ENCODE measurements at regions not wholly inside any gene's neighbourhood (a gene's known extent, or its start where the extent isn't known, plus 50 kb on each side); places are given as distances from the start of the nearest gene placed in this dataset.
"Not testable (repeated sequence)": the region's sequence is repeated elsewhere in the genome, so short reads cannot be mapped to it uniquely, and the experiment has no call there.

- DNase-seq, result no peak
These were observed 78.0 kb upstream of the ATP5PO start for GRCh38 chr21:33993286-33994231.

GRCh38 chr21:33992412-33992811 lies 76.8 kb upstream of the ATP5PO start:
- not testable (repeated sequence) for DNase-seq

- DNase-seq, result no peak
These were observed 75.5 kb upstream of the ATP5PO start for GRCh38 chr21:33991133-33991532.

DNA sequence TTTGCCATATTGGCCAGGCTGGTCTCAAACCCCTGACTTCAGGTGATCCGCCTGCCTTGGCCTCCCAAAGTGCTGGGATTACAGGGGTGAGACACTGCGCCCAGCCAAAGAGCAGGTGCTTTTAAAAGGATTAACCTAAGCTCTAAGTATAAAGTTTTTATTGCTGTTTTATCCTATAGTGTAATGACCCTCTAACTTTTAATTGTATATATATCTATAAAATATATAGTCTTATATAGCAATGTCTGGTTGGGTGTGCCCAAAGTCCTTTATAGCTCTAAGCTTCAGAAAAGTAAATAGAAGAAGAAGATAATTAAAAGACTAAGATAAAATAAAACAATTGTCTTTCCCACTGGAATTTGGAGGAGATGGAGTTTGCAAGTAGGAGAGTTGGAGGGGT lies 73.8 kb upstream of the ATP5PO start:
- DNase-seq, result no peak

GRCh38 chr21:33988237-33989017 lies 72.8 kb upstream of the ATP5PO start:
- no peak for DNase-seq

DNA sequence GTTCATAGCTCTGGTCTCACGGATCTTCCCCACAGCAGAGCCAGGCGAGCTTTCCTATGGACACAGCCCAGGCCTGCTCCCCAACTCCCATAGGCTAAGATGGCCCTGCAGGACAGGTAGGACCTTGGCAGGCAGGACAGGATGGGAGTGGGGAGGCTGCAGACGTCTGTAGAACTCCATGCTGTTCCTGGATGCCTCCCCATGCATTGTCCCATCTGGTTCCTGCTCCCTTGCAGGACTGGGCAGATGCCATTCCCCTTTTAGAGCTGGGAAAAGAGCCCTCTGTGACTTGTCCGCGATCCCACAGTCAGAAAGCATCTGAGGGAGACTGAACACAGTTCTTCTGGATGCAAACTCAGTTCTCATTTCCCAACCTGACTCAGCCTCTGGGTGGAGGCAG lies 71.9 kb upstream of the ATP5PO start:
- DNase-seq, result no peak

DNA sequence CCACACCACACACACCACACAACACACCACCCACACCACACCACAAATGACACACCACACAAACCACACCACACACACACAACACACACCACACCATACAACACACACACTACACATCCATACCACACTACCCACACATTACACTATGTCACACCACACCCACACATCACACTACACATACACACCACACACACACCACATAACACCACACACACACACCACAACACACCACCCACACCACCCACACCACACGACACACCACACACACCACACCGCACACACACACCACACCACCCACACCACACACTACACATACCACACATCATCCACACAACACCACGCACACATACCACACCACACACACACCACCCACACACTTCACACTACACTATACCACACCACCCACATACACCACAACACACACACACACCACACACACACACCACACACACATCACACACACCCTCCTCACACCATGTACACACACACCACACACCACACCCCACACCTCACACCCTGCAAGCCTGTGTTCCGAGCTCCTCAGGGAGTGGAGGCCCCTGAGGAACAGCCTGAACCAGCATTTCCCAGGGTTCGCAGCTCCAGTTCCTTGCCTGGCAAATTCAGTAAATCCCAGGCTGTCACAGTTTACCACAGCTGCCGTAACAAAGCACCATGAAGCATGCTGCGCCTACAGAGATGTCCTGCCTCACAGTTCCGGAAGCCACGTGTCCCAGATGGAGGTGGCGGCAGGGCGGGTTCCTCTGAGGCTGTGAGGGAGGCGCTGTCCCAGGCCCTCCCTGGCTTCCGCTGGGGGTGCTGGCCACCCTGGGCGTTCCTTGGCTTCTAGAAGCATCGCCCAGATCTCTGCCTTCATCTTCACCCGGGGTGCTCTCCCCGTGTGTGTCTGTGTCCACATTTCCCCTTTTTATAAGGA lies 69.8 kb upstream of the ATP5PO start:
- DNase-seq, result no peak

DNA sequence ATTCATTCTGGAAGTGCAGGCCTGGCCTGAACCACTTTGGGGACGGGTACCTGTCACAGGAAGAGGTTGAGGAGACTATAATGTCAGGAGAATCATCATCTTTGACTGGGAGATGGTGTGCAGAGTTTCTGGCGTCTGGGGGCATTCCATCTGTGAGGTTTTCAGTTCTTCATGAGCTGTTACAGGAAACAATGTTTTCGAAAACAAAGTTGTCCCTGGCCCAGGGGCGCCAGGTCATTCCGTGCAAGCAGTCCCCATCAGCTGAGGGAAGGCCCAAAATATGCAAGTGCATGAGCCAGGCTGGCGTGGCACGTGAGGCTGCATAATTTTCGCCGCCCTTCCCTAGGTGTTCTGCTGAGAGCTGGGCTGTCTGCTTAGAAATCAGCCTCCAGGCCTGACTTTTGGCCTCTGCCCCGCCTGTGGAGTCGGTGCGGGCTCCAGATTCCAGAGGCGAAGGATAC lies 68.4 kb upstream of the ATP5PO start:
- DNase-seq, result no peak

- no peak for DNase-seq
These were observed 65.9 kb upstream of the ATP5PO start for GRCh38 chr21:33981391-33982101.

DNA sequence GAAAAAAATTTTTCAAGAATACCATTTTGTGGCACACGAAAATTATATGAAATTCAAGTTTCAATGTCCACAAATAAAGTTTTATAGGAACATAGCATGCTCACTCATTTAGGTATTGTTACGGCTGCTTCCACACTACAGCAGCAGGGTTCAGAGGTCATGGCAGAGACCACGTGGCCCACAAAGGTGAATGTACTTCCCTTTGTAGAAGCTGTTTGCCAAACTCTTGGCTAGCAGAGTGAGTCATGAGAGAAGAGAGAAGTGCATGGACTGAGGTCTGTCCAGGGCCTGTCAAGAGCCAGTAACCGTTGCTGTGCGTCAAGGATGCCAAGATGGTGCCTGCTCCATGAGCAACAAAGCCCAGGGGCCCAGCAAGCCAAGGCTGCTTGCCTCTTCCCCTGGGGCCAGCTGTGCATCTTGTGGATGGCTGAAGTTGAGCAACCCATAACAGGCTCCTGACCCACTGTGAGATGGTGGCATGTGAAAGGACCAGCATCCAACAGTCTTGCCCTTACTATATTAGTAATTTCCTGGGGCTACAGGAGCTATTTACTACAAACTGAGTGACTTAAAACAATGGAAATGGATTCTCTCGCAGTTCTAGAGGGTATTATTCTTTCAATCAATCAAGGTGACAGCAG lies 64.8 kb upstream of the ATP5PO start:
- no peak for DNase-seq

DNA sequence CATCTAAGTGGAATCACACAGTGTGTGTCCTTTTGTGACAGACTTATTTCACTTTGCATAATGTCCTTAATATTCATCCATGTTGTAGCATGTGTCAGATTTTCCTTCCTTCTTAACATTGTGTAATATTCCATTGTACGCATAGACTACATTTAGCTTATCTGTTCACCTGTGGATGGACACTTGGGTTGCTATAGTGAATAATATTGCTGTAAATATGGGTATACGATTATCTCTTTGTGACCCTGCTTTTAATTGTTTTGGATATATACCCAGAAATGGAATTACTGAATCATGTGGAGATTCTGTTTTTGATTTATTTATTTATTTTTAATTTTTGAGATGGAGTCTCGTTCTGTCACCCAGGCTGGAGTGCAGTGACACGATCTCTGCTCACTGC lies 63.0 kb upstream of the ATP5PO start:
- no peak for DNase-seq

DNA sequence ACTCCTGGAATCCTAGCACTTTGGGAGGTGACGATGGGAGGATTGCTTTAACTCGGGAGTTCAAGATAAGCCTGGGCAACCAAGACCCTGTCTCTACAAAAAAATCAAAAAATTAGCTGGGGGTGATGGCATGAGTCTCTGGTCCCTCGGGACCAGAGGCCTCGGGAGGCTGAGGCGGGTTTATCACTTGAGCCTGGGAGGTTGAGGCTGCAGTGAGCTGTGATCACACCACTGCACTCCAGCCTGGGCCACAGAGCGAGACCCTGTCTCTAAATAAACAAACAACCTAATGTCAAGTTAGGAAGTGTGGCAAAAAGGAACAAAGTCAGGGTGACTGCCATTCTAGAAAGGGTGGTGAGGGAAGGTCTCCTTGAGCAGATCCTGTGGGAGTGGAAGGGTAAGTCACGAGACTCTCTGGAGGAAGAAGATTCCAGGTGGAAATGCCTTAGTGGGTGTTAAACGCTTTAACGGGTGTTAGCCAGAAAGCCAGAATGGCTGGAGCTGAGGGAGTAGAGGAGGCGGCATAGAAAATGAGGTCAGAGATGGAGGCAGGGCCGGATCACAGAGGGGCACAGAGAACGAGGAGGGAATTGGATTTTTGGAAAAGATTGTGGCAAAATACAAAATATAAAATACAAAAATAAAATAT lies 62.2 kb upstream of the ATP5PO start:
- DNase-seq, result no peak

GRCh38 chr21:33977017-33977720 lies 61.6 kb upstream of the ATP5PO start:
- no peak for DNase-seq

DNA sequence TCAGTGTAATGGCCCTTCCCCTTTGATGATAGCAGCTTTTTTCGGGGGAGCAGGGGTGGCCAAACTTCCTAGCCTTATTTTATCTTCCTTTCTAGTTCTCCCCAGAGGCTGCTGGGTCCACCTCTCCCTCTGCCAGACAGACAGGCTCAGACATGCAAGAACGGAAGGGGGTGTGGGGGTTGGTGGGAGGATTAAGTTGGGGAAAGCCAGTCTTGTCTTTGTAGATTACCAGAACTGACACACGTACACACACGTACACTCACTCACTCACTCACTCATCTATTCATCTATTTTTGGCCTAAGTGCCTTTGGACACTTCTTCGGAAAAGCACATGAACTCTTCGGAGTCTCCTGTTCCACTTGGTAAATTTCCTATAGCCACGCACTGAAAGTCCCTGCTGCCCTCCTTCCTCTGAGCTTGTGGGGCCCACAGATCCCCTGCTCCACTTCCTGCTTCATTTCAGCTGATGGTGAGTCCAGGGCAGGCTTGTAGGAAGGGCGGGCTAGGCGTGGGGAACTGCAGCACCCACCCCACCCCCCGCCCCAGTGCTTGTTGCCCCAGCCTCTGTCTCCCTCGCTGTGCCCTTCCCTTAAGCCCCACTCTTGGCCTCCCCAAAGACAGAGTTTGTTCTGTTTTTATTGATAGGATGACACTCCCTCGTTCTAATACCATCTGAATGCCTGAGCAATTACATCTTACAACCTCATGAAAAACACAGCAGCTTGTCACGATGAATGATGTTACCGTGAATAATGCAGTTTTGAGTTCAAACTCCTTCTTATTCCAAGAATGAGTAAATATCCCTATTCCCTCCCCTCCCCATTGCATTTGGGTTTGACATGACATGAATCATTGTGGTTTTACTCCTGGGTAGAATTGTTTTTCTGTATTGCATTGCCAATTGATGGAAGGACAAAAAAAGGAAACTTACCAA lies 60.7 kb upstream of the ATP5PO start:
- DNase-seq, result no peak

DNA sequence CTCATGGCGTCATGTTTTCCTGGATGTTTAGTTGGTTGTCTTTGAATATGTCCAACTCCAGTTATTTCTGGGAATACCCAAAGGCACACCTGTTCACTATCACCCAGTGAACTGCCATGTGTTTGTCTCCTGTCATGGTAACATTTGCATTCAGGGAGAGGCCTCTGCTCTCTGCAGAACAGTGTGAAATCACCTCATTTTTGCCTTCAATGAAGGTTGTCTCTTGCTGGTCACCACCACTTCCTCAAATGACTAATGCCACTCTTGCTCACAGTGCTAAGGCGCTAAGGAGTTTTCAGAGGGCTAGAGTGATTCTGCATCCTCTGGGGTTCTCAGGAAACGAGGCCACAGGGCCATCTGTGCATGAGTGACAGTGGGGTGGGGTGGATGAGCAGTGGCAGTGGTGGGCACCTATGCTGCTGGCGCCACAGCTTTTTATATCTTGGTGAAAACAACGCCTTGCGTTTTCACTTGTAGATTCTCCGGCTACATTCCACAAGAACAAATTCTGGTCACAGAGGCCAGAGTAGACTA lies 60.0 kb upstream of the ATP5PO start:
- no peak for DNase-seq

DNA sequence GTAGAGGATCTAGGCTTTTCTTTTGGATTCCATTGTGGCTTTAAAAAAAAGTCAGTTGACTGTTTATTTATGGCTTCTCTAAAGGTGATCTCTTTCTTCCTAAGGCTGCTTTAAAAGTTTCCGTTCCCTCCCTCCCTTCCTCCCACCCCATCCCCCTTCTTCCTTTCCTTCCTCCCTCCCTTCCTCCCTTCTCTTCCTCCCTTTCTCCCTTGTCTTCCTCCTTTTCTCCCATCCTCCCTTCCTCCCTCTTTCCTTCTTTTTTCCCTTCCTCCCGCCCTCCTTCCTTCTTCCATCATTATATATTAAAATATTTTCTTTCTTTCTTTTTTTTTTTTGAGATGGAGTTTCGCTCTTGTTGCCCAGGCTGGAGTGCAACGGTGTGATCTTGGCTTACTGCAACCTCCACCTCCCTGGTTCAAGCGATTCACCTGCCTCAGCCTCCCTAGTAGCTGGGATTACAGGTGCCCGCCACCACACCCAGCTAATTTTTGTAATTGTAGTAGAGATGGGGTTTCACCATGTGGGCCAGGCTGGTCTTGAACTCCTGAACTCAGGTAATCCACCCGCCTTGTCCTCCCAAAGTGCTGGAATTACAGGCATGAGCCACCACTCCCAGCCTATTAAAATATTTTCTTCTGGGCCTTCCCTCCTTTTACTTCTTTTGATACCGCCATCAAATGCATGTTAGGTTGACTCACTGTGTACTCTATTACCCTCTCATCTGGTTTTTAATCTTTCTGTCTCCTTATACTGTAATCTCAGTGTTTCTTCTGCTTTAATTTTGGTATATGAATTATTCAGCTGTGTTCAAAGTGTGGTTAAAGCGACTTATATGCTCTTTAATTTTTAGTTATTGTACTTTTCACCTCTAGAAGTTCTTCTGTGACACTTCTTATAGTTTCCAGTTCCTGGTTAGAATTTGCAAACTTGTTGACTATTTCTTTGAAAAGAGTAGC lies 59.2 kb upstream of the ATP5PO start:
- no peak for DNase-seq

- no peak for DNase-seq
These were observed 57.7 kb upstream of the ATP5PO start for GRCh38 chr21:33973268-33973667.

- DNase-seq, result no peak
These were observed 56.9 kb upstream of the ATP5PO start for GRCh38 chr21:33972539-33972938.
